ENCODE measurements at regions not wholly inside any gene's neighbourhood (a gene's known extent, or its start where the extent isn't known, plus 50 kb on each side); places are given as distances from the start of the nearest gene placed in this dataset.

- H3K36me3 ChIP-seq (ENCODE audit: insufficient read depth), result no peaks in the 10 kb centered on the region
- H3K27ac ChIP-seq (ENCODE audit: low read depth), result no peak overlapping the region
- no peak for DNase-seq (ENCODE audit: extremely low spot score)
- no peak overlapping the region for H3K4me3 ChIP-seq (ENCODE audit: low read depth, low read length)
- no peaks in the 10 kb centered on the region for H3K4me1 ChIP-seq (ENCODE audit: insufficient read depth)
- WGBS, result 84% methylated on average over 20 of the region's 20 CpGs
Measured at GRCh38 chr19:30634996-30635975, 263.1 kb downstream of the ZNF536 start.

GRCh38 chr19:30634131-30634830 lies 262.1 kb downstream of the ZNF536 start:
- Histone ChIP-seq H3K4me1 (ENCODE audit: insufficient read depth) (no peaks in the 10 kb centered on the region), H3K36me3 (ENCODE audit: insufficient read depth) (no peaks in the 10 kb centered on the region), H3K4me3 (ENCODE audit: low read depth, low read length) (no peak overlapping the region), H3K27ac (ENCODE audit: low read depth) (no peak overlapping the region)
- WGBS, result 64% methylated on average over 19 of the region's 19 CpGs
- DNase-seq (ENCODE audit: extremely low spot score), result no peak

- no peak for DNase-seq (ENCODE audit: extremely low spot score)
- WGBS, result 89% methylated on average over 12 of the region's 12 CpGs
- Histone ChIP-seq H3K27ac (ENCODE audit: low read depth) (no peak overlapping the region), H3K4me1 (ENCODE audit: insufficient read depth) (no peaks in the 10 kb centered on the region), H3K4me3 (ENCODE audit: low read depth, low read length) (no peak overlapping the region), H3K36me3 (ENCODE audit: insufficient read depth) (no peaks in the 10 kb centered on the region)
Measured at GRCh38 chr19:30631033-30631370, 258.8 kb downstream of the ZNF536 start.

GRCh38 chr19:30630289-30631032 lies 258.3 kb downstream of the ZNF536 start:
- DNase-seq (ENCODE audit: extremely low spot score), result no peak
- Histone ChIP-seq H3K27ac (ENCODE audit: low read depth) (no peak overlapping the region), H3K36me3 (ENCODE audit: insufficient read depth) (no peaks in the 10 kb centered on the region), H3K4me3 (ENCODE audit: low read depth, low read length) (no peak overlapping the region), H3K4me1 (ENCODE audit: insufficient read depth) (no peaks in the 10 kb centered on the region)
- 58% methylated on average over 14 of the region's 14 CpGs for WGBS

DNA sequence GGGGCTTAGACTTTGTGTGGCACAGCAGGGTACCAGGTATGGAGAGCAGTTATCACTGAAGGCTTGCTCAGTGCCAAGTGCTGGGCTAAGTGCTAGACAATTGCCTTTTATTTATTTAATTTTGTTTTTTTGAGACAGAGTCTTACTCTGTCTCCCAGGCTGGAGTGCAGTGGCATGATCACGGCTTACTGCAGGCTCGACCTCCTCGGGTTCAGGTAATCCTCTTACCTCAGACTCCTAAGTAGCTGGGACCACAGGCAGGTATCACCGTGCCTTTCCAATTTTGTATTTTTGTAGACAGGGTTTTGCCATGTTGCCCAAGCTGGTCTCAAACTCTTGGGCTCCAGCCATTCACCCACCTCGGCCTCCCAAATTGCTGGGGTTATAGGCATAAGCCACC lies 256.9 kb downstream of the ZNF536 start:
- DNase-seq (ENCODE audit: extremely low spot score), result no peak
- no peaks in the 10 kb centered on the region for H3K4me1 ChIP-seq (ENCODE audit: insufficient read depth)
- 96% methylated on average over 5 of the region's 5 CpGs for WGBS
- H3K36me3 ChIP-seq (ENCODE audit: insufficient read depth), result no peaks in the 10 kb centered on the region
- H3K27ac ChIP-seq (ENCODE audit: low read depth), result no peak overlapping the region
- H3K4me3 ChIP-seq (ENCODE audit: low read depth, low read length), result no peak overlapping the region

GRCh38 chr19:30626626-30626966 lies 254.4 kb downstream of the ZNF536 start:
- Histone ChIP-seq H3K4me3 (ENCODE audit: low read depth, low read length) (no peak overlapping the region), H3K36me3 (ENCODE audit: insufficient read depth) (no peaks in the 10 kb centered on the region), H3K27ac (ENCODE audit: low read depth) (no peak overlapping the region), H3K4me1 (ENCODE audit: insufficient read depth) (no peaks in the 10 kb centered on the region)
- WGBS, result 91% methylated on average over 19 of the region's 19 CpGs
- no peak for DNase-seq (ENCODE audit: extremely low spot score)

DNA sequence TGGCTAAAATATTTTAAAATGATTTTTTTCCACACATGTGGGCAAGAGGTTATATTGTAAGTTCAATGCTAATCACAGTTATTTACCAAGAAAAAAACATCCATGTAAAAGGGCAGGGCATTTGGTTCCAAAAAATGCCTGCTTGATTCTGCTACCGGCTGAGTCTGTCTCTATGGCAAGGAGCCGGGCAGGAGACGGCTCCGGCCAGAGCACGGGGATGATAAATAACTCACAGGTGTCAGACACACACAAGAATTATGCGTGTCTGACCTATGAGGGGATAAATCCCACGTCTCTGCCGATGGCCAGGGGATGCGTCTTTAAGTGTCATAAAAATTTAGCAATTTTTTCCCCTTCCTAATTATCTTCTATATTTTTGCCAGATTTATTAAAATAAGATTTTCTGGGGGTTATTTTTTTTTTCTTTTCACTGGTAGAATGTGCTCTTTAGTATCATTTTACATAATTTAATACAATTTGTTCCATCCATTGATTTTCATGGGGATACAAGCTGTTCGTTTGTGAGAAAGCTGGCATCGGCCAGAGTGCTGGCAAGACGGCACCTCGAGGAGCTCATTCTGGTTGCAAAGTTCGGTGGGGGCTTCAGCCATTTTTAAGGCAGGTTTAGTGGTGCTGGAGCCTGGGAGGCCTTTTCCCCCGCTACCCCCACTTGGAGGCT lies 253.9 kb downstream of the ZNF536 start:
- Histone ChIP-seq H3K36me3 (ENCODE audit: insufficient read depth) (no peaks in the 10 kb centered on the region), H3K27ac (ENCODE audit: low read depth) (no peak overlapping the region), H3K4me3 (ENCODE audit: low read depth, low read length) (no peak overlapping the region), H3K4me1 (ENCODE audit: insufficient read depth) (no peaks in the 10 kb centered on the region)
- DNase-seq (ENCODE audit: extremely low spot score), result no peak
- 91% methylated on average over 15 of the region's 15 CpGs for WGBS

- no peaks in the 10 kb centered on the region for H3K4me1 ChIP-seq (ENCODE audit: insufficient read depth)
- 88% methylated on average over 5 of the region's 5 CpGs for WGBS
- no peaks in the 10 kb centered on the region for H3K36me3 ChIP-seq (ENCODE audit: insufficient read depth)
- H3K4me3 ChIP-seq (ENCODE audit: low read depth, low read length), result no peak overlapping the region
- H3K27ac ChIP-seq (ENCODE audit: low read depth), result no peak overlapping the region
- no peak for DNase-seq (ENCODE audit: extremely low spot score)
Measured at GRCh38 chr19:30622276-30622675, 250.1 kb downstream of the ZNF536 start.

DNA sequence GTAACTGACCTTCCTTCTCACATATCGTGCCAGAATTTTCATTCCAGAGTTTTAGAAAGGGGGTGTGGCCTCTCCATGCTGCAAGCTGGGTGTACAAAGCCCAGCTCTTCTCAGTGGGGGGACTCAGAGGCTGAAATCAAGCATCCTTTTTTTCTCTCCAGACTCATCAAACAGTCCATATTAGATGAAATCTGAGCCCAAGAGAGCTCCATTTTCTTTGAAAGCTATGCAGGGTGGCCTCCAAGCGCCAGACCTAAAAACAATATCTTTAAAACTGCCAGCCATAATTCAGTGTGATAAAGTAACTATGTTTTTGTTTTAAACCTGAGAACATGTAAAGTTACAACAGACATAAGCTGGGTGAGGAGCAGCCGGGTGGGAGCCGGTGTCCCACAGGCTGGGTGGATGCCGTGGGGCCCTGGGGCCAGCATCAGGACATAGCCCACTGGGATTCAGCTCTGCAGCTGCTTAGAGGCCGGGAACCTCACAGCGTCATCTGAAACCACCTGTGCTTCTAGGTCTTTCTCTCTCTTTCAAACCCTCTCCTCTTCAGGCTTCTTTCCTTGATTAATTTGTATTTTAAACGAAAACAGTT lies 249.2 kb downstream of the ZNF536 start:
- WGBS, result 66% methylated on average over 8 of the region's 8 CpGs
- no peak overlapping the region for H3K27ac ChIP-seq (ENCODE audit: low read depth)
- H3K4me3 ChIP-seq (ENCODE audit: low read depth, low read length), result no peak overlapping the region
- no peak for DNase-seq (ENCODE audit: extremely low spot score)
- no peaks in the 10 kb centered on the region for H3K36me3 ChIP-seq (ENCODE audit: insufficient read depth)
- H3K4me1 ChIP-seq (ENCODE audit: insufficient read depth), result no peaks in the 10 kb centered on the region

DNA sequence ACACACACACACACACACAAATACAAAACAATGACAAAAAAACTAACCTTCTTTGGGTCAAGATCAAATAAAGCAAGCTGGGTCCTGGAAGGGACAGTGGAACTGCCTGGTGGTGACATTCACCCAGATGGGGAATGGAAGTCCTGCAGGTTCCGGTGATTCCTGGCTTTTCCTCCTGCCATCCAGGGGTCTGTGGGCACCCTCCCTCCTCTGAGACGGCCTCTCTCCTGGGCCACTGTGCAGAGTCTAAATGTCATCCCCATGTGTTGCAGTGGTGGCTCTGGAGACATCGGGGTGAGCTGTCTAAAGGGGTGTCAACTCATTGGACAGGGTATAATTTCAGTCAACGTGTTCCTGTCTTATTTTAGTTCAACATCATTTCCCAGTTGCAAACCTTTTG lies 248.2 kb downstream of the ZNF536 start:
- WGBS, result 85% methylated on average over 4 of the region's 4 CpGs
- Histone ChIP-seq H3K36me3 (ENCODE audit: insufficient read depth) (no peaks in the 10 kb centered on the region), H3K4me1 (ENCODE audit: insufficient read depth) (no peaks in the 10 kb centered on the region), H3K4me3 (ENCODE audit: low read depth, low read length) (no peak overlapping the region), H3K27ac (ENCODE audit: low read depth) (no peak overlapping the region)
- no peak for DNase-seq (ENCODE audit: extremely low spot score)

DNA sequence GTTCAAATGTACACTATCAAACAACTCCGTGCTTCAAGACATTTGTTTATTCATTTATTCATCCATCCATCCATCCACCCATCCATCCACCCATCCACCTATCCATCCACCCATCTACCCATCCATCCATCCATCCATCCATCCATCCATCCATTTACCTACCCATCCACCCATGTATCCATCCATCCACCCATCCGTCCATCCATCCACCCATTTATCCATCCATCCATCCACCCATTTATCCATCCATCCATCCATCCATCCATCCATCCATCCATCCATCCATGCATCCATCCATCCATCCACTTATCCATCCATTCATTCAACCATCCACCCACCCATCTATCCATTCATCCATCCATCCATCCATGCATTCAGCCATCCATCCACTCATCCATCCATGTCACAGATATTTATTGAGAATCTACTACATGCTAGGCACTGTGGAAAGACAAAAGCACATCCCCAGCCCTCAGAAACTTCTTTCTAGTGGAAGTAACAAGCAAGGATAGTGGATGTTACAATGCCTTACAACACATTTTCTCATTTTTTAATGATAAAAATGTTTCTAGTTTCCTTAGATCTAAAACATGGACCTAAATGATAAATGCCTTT lies 237.6 kb downstream of the ZNF536 start:
- Histone ChIP-seq H3K36me3 (ENCODE audit: insufficient read depth) (no peaks in the 10 kb centered on the region), H3K27ac (ENCODE audit: low read depth) (no peak overlapping the region), H3K4me3 (ENCODE audit: low read depth, low read length) (no peak overlapping the region), H3K4me1 (ENCODE audit: insufficient read depth) (no peaks in the 10 kb centered on the region)
- DNase-seq (ENCODE audit: extremely low spot score), result no peak
- WGBS, result 97% methylated on average over 2 of the region's 2 CpGs

- 86% methylated on average over 1 of the region's 1 CpG for WGBS
- Histone ChIP-seq H3K4me1 (ENCODE audit: insufficient read depth) (no peaks in the 10 kb centered on the region), H3K36me3 (ENCODE audit: insufficient read depth) (no peaks in the 10 kb centered on the region), H3K27ac (ENCODE audit: low read depth) (no peak overlapping the region), H3K4me3 (ENCODE audit: low read depth, low read length) (no peak overlapping the region)
- no peak for DNase-seq (ENCODE audit: extremely low spot score)
Measured at GRCh38 chr19:30608471-30608870, 236.3 kb downstream of the ZNF536 start.

All from urinary bladder (tissue), 3 donors.